HuH-7 (cell line): ENCODE measurements at regions not wholly inside any gene's neighbourhood (a gene's known extent, or its start where the extent isn't known, plus 50 kb on each side); places are given as distances from the start of the nearest gene placed in this dataset.
A peak's percentile ranks its signal among the peaks of the same experiment; 100 is the strongest.

Experiments
- DNase-seq: peaks from one replicate; pipeline ENCODE4 v3.0.0; 2011; ENCODE audit warnings: low spot score

DNA sequence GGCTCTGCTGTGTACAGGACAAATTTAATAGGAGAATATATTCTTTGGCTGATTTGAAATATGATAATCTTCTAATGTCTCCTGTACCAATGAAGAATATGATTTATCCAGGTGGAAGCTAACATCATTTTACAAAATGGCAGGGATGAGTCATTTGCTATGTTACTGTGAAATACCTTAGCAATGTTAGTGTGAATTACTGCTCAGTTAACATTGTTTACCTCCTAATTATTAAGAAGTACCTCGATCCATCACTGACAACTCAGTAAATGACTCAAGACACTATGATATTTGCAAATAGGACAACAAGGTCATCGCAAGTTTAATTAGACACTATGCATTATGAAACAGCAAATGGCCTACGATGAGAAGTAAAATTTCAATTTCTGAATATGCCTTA is 309.1 kb upstream of the EDNRB start:
- no peak for DNase-seq

DNA sequence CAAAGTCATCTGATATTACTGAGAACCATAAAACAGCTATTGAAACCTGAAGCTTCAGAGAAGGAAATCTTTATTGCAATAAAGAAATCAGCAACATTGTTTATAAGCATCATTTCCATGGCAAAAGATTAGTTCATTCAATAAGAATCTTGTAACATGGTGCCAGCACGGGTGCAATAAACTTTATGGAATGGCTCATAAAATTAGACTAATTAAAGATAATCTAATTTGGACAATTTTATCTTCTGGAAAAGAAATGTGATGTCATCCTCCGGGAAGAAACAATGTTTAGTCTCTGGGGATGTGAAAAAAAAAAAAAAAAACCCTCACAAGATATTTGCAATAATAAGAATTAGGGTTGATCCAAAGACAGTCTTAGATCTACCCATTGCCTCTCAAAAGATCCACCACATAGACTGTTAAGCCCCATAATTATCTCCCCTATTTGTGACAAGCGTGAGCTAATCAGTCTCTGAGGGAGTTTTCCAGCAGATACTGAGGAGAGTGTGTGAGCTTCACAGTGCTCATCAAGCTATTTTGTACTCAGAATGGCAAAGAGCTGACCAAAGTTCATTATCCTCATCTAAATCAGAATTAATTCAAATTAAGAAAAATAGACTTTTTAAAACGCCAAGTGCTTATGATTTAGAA is 297.0 kb upstream of the EDNRB start:
- DNase-seq: no peak

DNA sequence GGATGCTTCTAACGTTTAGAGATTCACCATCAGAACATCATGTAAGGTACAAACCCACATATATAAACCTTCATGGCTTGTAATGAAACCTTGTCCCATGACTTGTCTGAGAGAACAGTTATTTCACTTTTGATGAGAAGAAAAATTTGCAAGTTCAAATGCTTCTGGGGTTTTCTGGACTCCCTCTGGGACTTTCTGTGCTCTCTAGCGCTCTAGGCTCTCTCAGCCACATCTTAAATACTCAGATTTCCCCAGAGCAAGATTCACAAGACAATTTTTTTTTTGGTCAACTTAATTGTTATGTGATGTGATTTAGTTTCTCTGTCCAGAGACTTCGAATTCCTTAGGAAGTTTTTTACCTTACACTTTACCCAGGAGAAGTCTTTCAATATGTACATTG is 282.8 kb upstream of the EDNRB start:
- DNase-seq: no peak

DNA sequence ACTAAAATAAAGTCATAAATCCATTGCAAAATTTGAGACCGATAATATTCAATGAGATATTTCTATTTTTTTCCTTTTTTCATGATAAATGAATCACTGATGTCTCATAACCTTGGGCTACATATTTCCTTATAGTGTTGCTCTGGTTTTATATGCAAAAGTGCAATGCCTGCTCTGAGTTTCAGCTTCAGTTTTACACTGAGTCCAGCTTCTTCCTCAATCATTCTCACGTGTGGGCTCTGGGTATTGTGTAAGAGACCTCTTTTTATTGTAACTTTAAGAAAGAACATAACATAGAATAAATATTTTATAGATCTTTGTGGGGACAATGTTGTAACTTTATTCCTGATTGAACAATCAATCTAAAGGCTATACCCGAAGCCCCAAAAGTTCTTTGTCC is 280.2 kb upstream of the EDNRB start:
- no peak for DNase-seq

DNA sequence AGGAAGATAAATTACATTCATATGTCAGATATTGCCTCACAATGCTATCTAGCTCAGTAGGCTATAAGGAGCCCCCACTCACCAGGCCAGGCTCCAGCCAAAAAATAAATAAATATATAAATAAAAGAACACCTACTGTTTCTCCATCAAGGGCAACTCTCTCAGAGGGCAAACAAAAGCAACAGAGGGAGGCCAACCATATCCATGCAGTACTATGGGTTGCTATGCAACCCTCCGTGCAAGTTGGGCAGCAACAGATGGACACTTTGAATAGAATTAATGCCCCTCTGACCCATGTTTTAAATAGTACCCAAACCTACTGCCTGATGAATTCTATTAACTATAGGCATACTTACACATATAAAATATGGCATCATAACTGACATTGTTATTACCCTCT is 279.8 kb upstream of the EDNRB start:
- DNase-seq: no peak

DNA sequence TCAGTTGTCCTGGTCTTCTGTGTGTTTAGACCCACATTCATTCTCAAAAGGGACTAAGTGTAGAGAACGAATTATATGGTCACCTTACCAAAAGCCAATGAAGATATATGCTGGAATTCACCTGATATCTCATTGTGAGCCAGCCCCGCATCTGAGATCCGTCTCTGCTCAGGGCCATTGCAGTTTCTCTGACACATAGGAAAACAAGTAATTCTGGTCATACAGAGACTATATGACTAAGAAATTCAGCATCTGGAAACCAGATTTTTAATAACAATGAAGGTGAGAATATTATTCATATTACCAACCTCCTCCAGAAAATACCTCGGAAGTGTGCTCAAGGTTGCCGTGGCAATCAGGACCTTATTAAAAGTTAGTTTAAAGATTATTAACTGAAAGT is 278.6 kb upstream of the EDNRB start:
- no peak for DNase-seq

DNA sequence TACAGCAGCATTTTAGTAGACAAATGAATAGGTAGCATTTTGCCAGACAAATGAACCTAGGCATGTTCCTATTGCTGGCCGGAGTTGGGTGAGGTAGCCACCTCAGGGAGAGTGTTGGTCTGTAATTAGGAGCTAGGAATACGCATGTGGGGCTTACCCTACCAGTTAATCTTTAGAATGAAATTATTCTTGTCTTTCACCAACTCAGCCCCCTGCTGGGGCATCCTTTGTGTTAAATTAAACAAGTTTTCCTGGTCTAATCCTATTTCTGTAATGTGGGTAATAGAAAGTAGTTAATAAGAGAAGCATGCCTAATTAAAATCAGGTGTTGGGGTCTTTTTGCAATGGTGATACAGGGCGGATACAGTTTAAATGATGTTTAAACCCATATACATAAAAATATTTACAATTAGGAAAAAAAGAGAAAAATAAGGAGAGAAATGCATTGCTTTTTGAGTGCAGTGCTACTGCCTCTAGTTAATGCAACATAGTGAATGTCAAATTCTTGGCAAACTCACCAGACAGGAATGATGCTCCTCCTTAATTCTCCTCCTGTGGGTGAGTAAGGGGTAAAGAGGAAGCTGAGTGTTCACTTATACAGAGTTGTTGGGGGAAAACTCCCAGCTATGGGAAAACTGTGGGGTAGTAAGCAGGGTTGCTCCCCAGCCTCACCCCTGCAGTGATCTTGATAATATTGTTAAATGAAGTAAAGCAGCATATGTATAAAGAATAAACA is 276.4 kb upstream of the EDNRB start:
- no peak for DNase-seq

DNA sequence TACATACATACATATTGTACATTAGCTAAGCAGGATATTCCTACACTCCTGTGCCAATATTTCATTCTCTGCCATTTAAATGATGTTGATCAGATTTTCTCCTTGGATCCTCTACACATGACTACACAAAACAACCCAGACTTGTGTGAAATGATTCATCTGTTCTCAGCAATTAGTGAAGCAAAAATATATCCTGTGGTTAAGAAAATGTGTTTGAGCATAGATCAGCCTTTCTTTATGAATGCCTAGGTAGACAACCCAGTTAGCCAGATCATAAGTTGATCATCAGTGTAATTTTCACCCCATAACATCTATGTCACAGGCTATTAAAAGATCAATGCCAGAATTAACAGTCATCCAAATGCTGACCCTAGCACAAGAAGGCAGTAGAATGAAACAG is 275.2 kb upstream of the EDNRB start:
- DNase-seq: no peak

DNA sequence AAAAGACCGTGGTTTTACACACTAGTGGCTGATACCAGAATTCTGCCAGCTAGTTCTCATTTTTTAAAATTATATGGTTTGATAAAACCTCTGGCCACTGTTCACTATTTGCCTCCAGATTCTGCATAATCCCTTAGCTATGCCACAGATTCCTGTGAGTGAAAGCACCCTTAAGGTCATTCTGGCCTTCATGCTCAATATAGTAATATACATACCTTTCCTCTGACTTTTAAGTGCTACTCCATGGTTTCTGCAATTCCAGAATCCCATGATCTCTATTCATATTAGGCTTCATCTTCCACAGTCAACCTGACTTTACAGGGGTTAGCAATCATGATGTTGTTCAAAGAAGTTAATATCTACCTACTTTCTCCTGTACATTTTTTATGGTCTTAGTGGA is 274.1 kb upstream of the EDNRB start:
- DNase-seq: no peak

DNA sequence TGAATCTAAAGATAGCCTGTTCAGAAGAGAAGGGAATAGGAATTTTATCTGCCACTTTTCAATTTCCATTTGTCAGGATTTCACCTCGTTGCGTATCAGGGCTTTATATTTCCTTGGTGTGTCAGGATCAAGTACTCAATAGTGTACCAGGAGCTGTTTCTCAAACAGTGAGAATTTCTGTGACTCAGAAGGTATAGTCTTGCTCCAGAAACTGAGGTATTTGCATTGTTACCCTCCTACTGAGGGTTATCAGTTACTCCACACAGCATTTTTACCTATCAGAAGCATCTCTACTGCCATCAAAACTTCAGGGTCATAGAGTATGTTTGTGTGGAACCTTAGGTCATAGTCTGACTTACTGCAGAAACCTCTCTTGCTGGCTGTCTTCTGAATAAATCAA is 271.7 kb upstream of the EDNRB start:
- DNase-seq: no peak

DNA sequence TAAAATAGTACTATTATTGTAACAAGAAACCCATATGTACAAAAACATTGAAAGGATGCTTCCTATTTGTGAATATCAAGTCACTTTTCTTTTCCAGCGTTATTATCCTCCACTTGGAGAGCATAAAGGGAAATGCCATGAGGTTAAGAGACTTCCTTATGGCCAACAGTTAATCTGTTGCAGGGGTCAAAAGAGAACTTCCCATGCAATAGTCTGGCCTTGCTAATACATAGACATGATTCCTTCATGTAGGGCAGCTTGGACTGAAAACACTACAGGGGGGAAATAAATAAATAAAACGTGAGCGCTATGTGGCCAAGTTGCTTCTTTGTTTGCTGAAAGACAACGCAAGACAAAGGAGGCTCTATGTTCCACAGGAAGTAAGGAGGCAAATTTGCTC is 269.1 kb upstream of the EDNRB start:
- no peak for DNase-seq

DNA sequence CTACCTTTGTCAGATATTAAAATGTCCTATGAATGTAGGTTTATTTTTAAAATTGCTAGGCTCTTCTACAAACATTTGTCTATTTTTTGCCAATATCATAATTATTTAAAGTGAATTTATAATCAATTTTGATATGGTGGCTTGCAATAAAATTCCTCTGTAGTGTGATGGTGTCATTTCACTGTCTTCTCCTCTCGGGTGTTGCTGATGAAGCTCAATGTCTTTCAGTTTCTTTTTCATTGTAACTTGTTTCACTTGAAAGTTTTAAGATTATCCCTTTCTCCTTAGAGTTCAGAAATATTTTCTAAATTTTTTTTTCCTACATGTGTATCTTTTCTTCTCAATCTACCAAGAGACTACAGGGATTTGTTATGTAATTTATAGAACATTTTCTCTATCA is 267.1 kb upstream of the EDNRB start:
- DNase-seq: no peak

DNA sequence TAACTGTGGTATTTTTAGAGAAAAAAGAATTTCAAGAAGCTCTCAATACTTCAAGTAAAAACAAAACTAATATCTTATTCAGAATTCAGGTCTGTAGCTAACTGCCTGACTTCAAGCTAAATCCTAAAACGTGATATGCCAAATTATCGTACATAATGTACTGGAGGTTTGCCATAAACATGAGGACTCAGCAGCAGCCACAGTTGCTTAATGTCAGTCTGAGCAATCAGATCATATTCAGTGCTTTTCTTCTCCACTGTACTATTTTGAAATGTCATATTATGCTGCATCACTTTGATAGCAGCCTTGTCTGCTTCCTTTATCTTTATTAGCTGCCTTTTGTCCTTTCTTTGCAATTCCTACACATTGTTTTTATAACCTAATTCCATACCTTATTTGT is 265.1 kb upstream of the EDNRB start:
- DNase-seq: no peak

DNA sequence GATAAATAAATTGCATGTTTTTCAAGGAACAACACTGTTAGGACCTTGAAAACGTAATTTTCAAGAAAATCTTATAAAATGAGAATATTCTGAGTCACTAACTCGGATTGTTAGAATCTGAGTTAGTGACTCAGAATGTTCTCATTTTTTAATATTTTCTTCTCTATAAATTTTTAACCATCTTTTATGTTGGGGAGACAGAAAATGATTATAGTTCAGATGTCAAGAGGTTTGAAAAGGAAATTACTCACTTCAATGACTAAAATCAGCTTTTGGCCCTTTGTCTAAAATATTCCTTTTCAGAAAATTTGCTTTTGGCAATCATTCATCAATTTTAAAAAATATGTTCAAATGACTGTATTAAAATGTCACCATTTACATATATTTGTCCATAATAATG is 264.2 kb upstream of the EDNRB start:
- no peak for DNase-seq

DNA sequence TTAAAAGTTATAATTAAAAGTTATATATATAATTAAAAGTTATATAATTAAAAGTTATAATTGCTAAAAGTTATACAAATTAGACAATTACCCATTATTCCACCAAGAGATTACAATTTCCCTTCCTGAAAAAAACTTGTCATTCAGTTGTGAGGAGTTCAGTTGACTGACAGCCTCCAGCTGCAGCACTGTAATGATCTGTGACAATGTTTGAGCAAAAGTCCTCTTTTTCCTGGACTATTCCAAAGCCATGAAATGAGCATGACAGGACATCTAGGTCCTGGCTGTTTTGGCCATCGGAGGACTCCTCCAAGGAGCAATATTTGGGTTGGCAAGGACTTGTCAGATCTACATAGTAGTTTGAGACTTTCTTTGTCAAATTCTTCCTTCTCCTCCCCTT is 258.7 kb upstream of the EDNRB start:
- no peak for DNase-seq

DNA sequence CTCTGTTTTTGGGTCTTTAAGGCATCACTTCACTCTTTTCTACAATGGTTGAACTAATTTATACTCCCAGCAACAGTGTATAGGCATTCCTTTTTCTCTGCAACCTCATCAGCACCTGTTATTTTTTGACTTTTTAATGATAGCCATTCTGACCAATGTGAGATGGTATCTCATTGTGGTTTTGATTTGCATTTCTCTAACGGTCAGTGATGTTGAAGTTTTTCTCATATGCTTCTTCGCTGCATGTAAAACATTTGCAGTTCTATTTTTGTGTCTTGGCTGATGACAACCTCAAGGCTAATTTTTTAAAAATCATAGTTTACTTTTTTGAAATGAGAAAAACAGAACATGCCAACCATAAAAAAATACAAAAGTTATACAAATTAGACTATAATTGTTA is 258.2 kb upstream of the EDNRB start:
- DNase-seq: no peak

DNA sequence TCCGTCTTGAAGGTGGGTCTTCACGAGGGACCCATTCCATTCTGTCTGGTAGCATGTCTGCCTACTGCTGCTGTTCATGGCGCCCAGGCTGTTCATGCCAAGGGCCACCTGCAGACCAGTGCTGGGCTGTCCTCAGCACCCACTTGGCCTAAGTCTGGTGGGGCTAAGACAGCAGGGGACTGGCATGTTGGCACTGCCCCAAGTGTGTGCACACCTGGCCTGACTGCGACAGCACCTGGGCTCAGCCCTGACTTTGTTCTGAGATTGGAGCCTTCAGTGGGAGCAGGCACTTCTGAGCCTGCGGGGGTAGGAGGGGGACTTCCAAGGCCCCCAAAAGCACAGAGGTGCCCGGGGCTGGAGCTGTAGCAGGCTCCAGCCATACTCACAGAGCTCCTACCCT is 250.8 kb upstream of the EDNRB start:
- no peak for DNase-seq

DNA sequence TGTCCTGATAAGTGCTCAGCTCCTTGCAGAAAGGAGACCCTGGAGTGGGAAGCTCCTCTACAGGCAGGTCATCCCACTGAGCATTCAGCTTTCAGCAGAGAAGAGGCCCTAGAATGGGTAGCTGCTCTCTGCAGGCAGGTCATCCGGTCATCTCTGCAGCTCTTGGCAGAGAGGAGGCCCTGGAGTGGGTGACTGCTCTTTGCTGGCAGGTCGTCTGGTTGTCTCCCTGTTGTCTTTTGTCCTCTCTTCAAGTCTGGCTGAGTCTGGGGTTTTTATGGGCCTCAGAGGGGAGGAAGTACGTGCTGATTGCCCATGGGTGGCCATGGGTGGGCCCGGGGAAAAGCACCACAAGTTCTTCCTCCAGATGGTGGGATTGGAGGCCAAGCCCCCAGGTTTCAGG is 250.3 kb upstream of the EDNRB start:
- no peak for DNase-seq

DNA sequence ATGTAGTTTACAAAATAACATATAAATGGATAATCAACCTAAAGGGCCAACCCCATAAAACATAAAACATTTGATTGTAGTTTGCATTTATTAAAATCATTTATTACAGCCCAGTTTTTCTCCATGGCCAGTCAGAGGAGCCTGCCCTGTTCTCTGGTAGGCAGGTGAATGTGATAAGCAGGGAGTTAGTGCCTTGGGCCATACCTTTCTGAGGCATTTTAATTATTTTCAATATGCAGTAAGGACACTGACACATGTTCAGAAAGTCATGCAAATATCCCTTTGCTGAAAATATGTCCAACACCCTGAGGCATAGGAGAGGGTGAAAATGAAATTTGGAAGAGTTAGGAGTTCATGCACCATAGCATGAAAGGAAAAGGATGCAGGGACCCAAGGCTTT is 242.6 kb upstream of the EDNRB start:
- no peak for DNase-seq

DNA sequence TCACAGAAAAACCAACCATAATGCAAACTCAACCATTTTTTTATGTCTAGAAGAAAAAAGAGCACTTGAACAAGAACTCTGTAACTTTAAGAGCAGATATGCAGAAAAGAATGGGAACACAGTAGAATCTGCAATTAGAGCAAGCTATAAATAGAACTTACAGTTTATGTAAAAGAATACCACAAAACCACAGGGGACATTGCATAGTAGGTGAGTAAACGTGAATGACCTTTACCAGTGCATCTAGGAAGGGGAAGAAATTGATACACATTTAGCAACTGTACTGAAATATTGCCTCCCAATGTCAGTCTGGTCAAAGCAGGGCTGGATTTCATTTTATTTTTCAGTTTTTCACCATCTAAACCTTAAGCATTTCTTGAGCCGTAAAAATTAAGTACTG is 242.2 kb upstream of the EDNRB start:
- peak; percentile 5 for DNase-seq

DNA sequence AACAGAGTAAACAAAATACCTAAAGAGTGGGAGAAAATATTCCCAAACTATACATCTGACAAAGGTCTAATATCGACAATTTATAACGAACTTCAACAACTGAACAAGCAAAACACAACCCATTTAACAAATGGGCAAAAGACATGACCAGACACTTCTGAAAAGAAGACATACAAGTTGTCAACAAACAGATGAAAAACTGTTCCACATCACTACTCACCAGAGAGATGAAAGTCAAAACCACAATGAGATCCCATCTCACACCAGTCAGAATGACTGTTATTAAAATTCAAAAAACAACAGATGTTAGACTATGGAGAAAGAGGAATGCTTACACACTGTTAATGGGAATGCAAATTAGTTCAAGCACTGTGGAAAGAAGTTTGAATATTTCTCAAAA is 233.8 kb upstream of the EDNRB start:
- no peak for DNase-seq

DNA sequence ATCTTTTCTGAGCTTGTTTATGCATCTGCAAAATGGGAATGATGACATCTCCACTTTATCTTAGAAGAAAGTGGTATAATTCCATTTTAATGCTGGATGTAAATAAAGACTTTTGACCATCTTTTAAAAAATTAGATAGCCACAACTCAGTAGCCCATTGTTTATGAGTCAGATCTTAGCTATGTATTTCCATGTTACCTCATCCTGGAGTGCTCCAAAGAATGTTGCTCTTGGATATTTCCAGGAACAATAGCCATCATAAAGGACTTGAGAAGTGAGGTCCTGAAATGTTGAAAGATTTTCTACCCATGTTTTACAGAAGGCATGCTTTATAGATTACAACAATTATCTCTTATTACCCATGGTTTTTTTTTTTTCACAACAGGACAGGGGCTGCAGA is 229.3 kb upstream of the EDNRB start:
- DNase-seq: no peak

DNA sequence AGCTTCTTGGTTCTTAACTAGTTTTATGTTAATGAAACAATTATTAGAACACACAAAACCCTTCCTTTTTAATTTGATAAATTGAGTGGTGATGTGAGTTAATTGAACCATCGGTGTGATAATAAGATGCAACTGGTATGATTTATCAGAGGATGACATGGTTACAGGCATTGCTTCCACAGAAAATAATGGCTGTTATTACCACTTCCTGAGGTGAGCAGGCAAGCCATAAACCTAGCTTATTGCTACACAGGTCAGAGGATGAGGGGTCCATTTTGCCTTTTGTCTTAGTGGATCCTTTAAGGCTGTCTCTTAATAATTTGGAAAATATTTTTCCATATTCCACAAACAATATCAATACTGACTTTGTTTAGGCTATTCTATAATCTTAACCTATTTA is 226.6 kb upstream of the EDNRB start:
- DNase-seq: no peak

DNA sequence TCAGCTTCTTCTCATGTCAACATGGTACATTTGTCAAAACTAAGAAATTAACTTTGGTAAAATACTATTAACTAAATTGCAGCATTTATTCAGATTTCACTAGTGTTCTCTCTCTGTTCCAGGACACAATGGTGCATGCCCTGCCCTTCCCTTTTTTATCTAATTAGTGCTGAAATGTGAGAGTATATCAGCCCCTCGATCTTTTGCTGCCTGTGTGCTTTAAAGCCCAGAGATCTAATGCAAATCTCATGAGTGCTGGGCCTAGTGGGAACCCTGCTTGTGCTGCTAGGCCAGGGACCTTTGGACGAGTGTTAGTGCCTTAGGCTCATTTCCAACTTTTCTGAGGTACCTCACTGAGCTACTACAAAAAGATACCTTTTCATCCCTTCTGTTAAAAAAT is 221.1 kb upstream of the EDNRB start:
- no peak for DNase-seq
